Ovary (tissue), 7 donors: ENCODE measurements at regions not wholly inside any gene's neighbourhood (a gene's known extent, or its start where the extent isn't known, plus 50 kb on each side); places are given as distances from the start of the nearest gene placed in this dataset.

Source experiments
- DNase-seq, 5 donors: peaks; one replicate each; pipeline ENCODE4 v3.0.0-alpha.2; 2019 to 2020
- H3K27ac ChIP-seq, 2 donors: fragments of 200-600 bp; one replicate each; pipeline versions ENCODE4 v1.5.1 to v1.8.0; 2019 to 2022
- H3K27me3 ChIP-seq: fragments of 200-600 bp; one replicate; pipeline ENCODE4 v1.8.0; 2022
- H3K36me3 ChIP-seq: fragments of 200-600 bp; sonication (generic); one replicate; pipeline ENCODE4 v1.5.1; 2019
- H3K4me1 ChIP-seq: one replicate; pipeline ENCODE4 v1.8.1; 2013; ENCODE audit warnings: mild to moderate bottlenecking, moderate library complexity; ENCODE audit not compliant: insufficient read depth
- H3K4me3 ChIP-seq: fragments of 200-600 bp; sonication (generic); one replicate; pipeline ENCODE4 v1.5.1; 2017
- H3K9me3 ChIP-seq, 2 donors: fragments of 200-600 bp in 1 of 2; sonication (generic) in 1 of 2; one replicate each; pipeline versions ENCODE4 v1.5.1 to v1.8.1; 2013 to 2019; ENCODE audit warnings: mild to moderate bottlenecking in 1 of 2, moderate library complexity in 1 of 2
- CTCF ChIP-seq, 3 donors: fragments of 450-650 bp in 2 of 3; fragments of 200-600 bp in 1 of 3; IDR thresholded peaks; one replicate each; pipeline versions ENCODE4 v1.5.1 to v1.8.0; 2016 to 2022; ENCODE audit warnings: antibody characterized with exemption in 3 of 3, mild to moderate bottlenecking in 1 of 3
- EP300 ChIP-seq: sonication (generic); formaldehyde crosslinking; IDR thresholded peaks from one replicate; pipeline ENCODE4 v1.6.1; 2017; ENCODE audit warnings: antibody characterized with exemption
- POLR2A ChIP-seq: fragments of 450-650 bp; IDR thresholded peaks from one replicate; pipeline ENCODE4 v1.6.1; 2017; ENCODE audit warnings: antibody characterized with exemption, mild to moderate bottlenecking, moderate library complexity
- WGBS, 3 donors: extraction: QIAGEN DNeasy Blood & Tissue Kit in 1 of 3; methylation state at CpG; one replicate each; pipeline versions ENCODE4 v1.1.5 to v1.1.7; 2013 to 2017; 5-methylcytosine and 5-hydroxymethylcytosine counted together
- intact Hi-C, 4 donors: fragments of 100-400 bp; cut with DNase I; formaldehyde crosslinking; loops; one replicate each; pipeline versions ENCODE4 v1.11.0 to v1.15.1; 2022 to 2023
- donor health status: DM: no; HTN: no; CAD: no; lungs with moderate emphysema.
- donor health status: DM: no; HTN: no; CAD: no.
- donor health status: Bipolar disorder and iron deficiency.
- donor health status: DM: no; HTN: no; CAD: no.
- donor health status: DM: yes; HTN: yes; CAD: no.

GRCh38 chr16:5561800-5562199 lies 464.2 kb upstream of the EEF2KMT start:
- Histone ChIP-seq H3K4me3 (no peak overlapping the region), H3K9me3 (peaks cover 0 to 3% of the 10 kb centered on the region in 2 donors), H3K36me3 (no peaks in the 10 kb centered on the region), H3K4me1 (no peaks in the 10 kb centered on the region), H3K27me3 (no peaks in the 10 kb centered on the region), H3K27ac (no peak overlapping the region)
- no peak for DNase-seq
- intact Hi-C loops: no loop called here
- no peak for TF ChIP-seq POLR2A
- no peak for TF ChIP-seq EP300
- no peak for TF ChIP-seq CTCF (IDR thresholded peaks at IDR 0.05)
- WGBS, 3 donors: 62 to 70% (median 68%) methylated on average over 6 of the region's 6 CpGs

- no peak for TF ChIP-seq CTCF (IDR thresholded peaks at IDR 0.05)
- no peak for TF ChIP-seq POLR2A
- TF ChIP-seq EP300: no peak
- Histone ChIP-seq H3K4me1 (no peaks in the 10 kb centered on the region), H3K36me3 (no peaks in the 10 kb centered on the region), H3K27me3 (no peaks in the 10 kb centered on the region), H3K9me3 (peaks cover 0 to 3% of the 10 kb centered on the region in 2 donors), H3K27ac (no peak overlapping the region), H3K4me3 (no peak overlapping the region)
- 42 to 92% (median 84%) methylated on average over 2 of the region's 2 CpGs for WGBS, 3 donors
- DNase-seq: no peak
- intact Hi-C loops: no loop called here
These were observed 462.5 kb upstream of the EEF2KMT start for GRCh38 chr16:5560084-5560483.

- no peak for TF ChIP-seq EP300
- DNase-seq: no peak
- Histone ChIP-seq H3K9me3 (peaks cover 0 to 3% of the 10 kb centered on the region in 2 donors), H3K27ac (no peak overlapping the region), H3K36me3 (no peaks in the 10 kb centered on the region), H3K4me3 (no peak overlapping the region), H3K4me1 (no peaks in the 10 kb centered on the region), H3K27me3 (no peaks in the 10 kb centered on the region)
- intact Hi-C loops: no loop called here
- 20 to 39% (median 35%) methylated on average over 9 of the region's 9 CpGs for WGBS, 3 donors
These were observed 460.4 kb upstream of the EEF2KMT start for GRCh38 chr16:5557966-5558365.

GRCh38 chr16:5557448-5557847 lies 459.9 kb upstream of the EEF2KMT start:
- Histone ChIP-seq H3K9me3 (peaks cover 0 to 3% of the 10 kb centered on the region in 2 donors), H3K4me1 (no peaks in the 10 kb centered on the region), H3K27ac (no peak overlapping the region), H3K36me3 (no peaks in the 10 kb centered on the region), H3K4me3 (no peak overlapping the region), H3K27me3 (no peaks in the 10 kb centered on the region)
- DNase-seq: no peak
- 84 to 91% (median 91%) methylated on average over 3 of the region's 3 CpGs for WGBS, 3 donors
- intact Hi-C loops: no loop called here
- TF ChIP-seq EP300: no peak
- no peak for TF ChIP-seq POLR2A
- TF ChIP-seq CTCF (IDR thresholded peaks at IDR 0.05): no peak

DNA sequence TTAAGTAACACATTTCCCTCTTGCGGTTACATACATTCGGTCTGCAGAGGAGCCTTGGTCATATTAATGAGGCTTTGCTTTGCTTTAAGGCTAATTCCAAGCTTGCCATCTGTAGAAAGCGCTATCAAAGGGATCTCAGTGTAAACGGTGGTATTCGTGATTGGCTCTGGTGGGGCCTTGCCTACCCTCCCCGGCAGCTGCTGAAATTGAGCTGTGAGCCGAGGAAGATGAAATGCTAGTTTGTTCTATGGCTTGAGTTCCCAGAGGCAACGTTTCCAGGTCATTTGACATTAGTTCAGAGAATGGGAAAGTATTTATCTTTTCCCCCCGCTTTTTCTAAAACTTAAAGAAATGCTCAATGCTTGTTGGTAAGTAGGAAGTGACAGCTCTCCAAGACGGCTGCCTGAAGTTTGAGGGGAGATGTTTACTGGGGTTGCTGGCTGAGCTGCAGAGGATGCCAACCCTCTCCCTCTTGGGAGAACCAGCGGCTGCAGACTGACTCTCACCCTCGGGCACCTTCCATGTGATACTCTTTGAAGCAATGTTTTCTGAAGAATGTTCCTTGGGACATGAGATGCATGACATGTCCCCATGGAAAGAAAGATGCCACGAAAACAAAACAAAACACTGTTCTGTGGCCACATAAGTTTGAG lies 458.7 kb upstream of the EEF2KMT start:
- no peak overlapping the region for H3K27ac ChIP-seq
- DNase-seq: no peak
- H3K27me3 ChIP-seq: no peaks in the 10 kb centered on the region
- H3K36me3 ChIP-seq: no peaks in the 10 kb centered on the region
- H3K4me1 ChIP-seq: no peaks in the 10 kb centered on the region
- H3K9me3 ChIP-seq: peaks cover 0 to 3% of the 10 kb centered on the region in 2 donors
- WGBS, 3 donors: 64 to 75% (median 66%) methylated on average over 13 of the region's 13 CpGs
- H3K4me3 ChIP-seq: no peak overlapping the region
- intact Hi-C loops: no loop called here
- no peak for TF ChIP-seq CTCF (IDR thresholded peaks at IDR 0.05)
